IPS-20b (cell line): ENCODE measurements at regions not wholly inside any gene's neighbourhood (a gene's known extent, or its start where the extent isn't known, plus 50 kb on each side); places are given as distances from the start of the nearest gene placed in this dataset.

Source experiments
- H3K27ac ChIP-seq: one replicate; pipeline ENCODE4 v1.5.1; 2013; ENCODE audit warnings: low read length
- H3K27me3 ChIP-seq: 2 replicates; pipeline ENCODE4 v1.6.1; 2013; ENCODE audit warnings: mild to moderate bottlenecking, low read length, inconsistent platforms; ENCODE audit not compliant: insufficient read depth
- H3K36me3 ChIP-seq: 2 replicates; pipeline ENCODE4 v1.6.1; 2013; ENCODE audit warnings: low read depth, mild to moderate bottlenecking, inconsistent platforms, low read length, moderate library complexity; ENCODE audit not compliant: insufficient read depth
- H3K4me1 ChIP-seq: 2 replicates; pipeline ENCODE4 v1.6.1; 2013; ENCODE audit warnings: mild to moderate bottlenecking, control low read depth, inconsistent platforms, low read length, moderate library complexity; ENCODE audit not compliant: insufficient read depth
- H3K4me3 ChIP-seq: 2 replicates; pipeline ENCODE4 v1.5.1; 2013; ENCODE audit warnings: mild to moderate bottlenecking, low read length, inconsistent platforms
- H3K9ac ChIP-seq: 2 replicates; pipeline ENCODE4 v1.6.1; 2013; ENCODE audit warnings: low read depth, mild to moderate bottlenecking, inconsistent platforms, low read length, moderate library complexity
- H3K9me3 ChIP-seq: 2 replicates; pipeline ENCODE4 v1.6.1; 2013; ENCODE audit warnings: mild to moderate bottlenecking, low read depth, low read length, inconsistent platforms; ENCODE audit not compliant: insufficient read depth

- Histone ChIP-seq H3K36me3 (no peaks in the 10 kb centered on the region), H3K9ac (no peak overlapping the region), H3K9me3 (no peaks in the 10 kb centered on the region), H3K4me1 (no peaks in the 10 kb centered on the region), H3K27me3 (no peaks in the 10 kb centered on the region), H3K27ac (no peak overlapping the region), H3K4me3 (no peak overlapping the region)
Measured at GRCh38 chr18:75533950-75534349, 106.4 kb upstream of the SMIM21 start.

- Histone ChIP-seq H3K36me3 (no peaks in the 10 kb centered on the region), H3K9me3 (no peaks in the 10 kb centered on the region), H3K27ac (no peak overlapping the region), H3K4me3 (no peak overlapping the region), H3K27me3 (no peaks in the 10 kb centered on the region), H3K4me1 (no peaks in the 10 kb centered on the region), H3K9ac (no peak overlapping the region)
Measured at GRCh38 chr18:75533209-75533608, 105.7 kb upstream of the SMIM21 start.

- Histone ChIP-seq H3K9ac (no peak overlapping the region), H3K4me1 (no peaks in the 10 kb centered on the region), H3K27me3 (no peaks in the 10 kb centered on the region), H3K4me3 (no peak overlapping the region), H3K27ac (no peak overlapping the region), H3K9me3 (no peaks in the 10 kb centered on the region), H3K36me3 (no peaks in the 10 kb centered on the region)
Measured at GRCh38 chr18:75531851-75532459, 104.5 kb upstream of the SMIM21 start.

- Histone ChIP-seq H3K27me3 (no peaks in the 10 kb centered on the region), H3K9me3 (no peaks in the 10 kb centered on the region), H3K36me3 (no peaks in the 10 kb centered on the region), H3K4me3 (no peak overlapping the region), H3K27ac (no peak overlapping the region), H3K4me1 (no peaks in the 10 kb centered on the region), H3K9ac (no peak overlapping the region)
Measured at GRCh38 chr18:75531212-75531850, 103.8 kb upstream of the SMIM21 start.

- no peak overlapping the region for H3K4me3 ChIP-seq
- H3K4me1 ChIP-seq: no peaks in the 10 kb centered on the region
- no peaks in the 10 kb centered on the region for H3K27me3 ChIP-seq
- H3K27ac ChIP-seq: no peak overlapping the region
- H3K36me3 ChIP-seq: no peaks in the 10 kb centered on the region
- H3K9ac ChIP-seq: no peak overlapping the region
- H3K9me3 ChIP-seq: no peaks in the 10 kb centered on the region
Measured at GRCh38 chr18:75530566-75531211, 103.2 kb upstream of the SMIM21 start.

- no peak overlapping the region for H3K9ac ChIP-seq
- H3K4me1 ChIP-seq: no peaks in the 10 kb centered on the region
- no peaks in the 10 kb centered on the region for H3K9me3 ChIP-seq
- no peak overlapping the region for H3K27ac ChIP-seq
- H3K36me3 ChIP-seq: no peaks in the 10 kb centered on the region
- no peaks in the 10 kb centered on the region for H3K27me3 ChIP-seq
- no peak overlapping the region for H3K4me3 ChIP-seq
Measured at GRCh38 chr18:75530118-75530517, 102.6 kb upstream of the SMIM21 start.

GRCh38 chr18:75529394-75529793 is 101.9 kb upstream of the SMIM21 start:
- no peaks in the 10 kb centered on the region for H3K4me1 ChIP-seq
- no peak overlapping the region for H3K9ac ChIP-seq

GRCh38 chr18:75527848-75528685 is 100.6 kb upstream of the SMIM21 start:
- H3K9ac ChIP-seq: no peak overlapping the region

More at GRCh38 chr18:75529394-75529793, 101.9 kb upstream of the SMIM21 start:
- Histone ChIP-seq H3K27ac (no peak overlapping the region), H3K4me3 (no peak overlapping the region), H3K36me3 (no peaks in the 10 kb centered on the region), H3K9me3 (no peaks in the 10 kb centered on the region), H3K27me3 (no peaks in the 10 kb centered on the region)

GRCh38 chr18:75526038-75526437 is 98.5 kb upstream of the SMIM21 start:
- Histone ChIP-seq H3K4me1 (no peaks in the 10 kb centered on the region), H3K9ac (no peak overlapping the region), H3K27me3 (no peaks in the 10 kb centered on the region), H3K4me3 (no peak overlapping the region), H3K9me3 (no peaks in the 10 kb centered on the region), H3K27ac (no peak overlapping the region), H3K36me3 (no peaks in the 10 kb centered on the region)

More at GRCh38 chr18:75527848-75528685, 100.6 kb upstream of the SMIM21 start:
- no peak overlapping the region for H3K4me3 ChIP-seq
- no peaks in the 10 kb centered on the region for H3K27me3 ChIP-seq
- H3K9me3 ChIP-seq: no peaks in the 10 kb centered on the region
- no peaks in the 10 kb centered on the region for H3K36me3 ChIP-seq
- H3K27ac ChIP-seq: no peak overlapping the region
- H3K4me1 ChIP-seq: no peaks in the 10 kb centered on the region

- Histone ChIP-seq H3K9me3 (no peaks in the 10 kb centered on the region), H3K36me3 (no peaks in the 10 kb centered on the region), H3K4me3 (no peak overlapping the region), H3K4me1 (no peaks in the 10 kb centered on the region), H3K27me3 (no peaks in the 10 kb centered on the region), H3K27ac (no peak overlapping the region), H3K9ac (no peak overlapping the region)
Measured at GRCh38 chr18:75525331-75525730, 97.8 kb upstream of the SMIM21 start.

GRCh38 chr18:75524841-75525240 is 97.3 kb upstream of the SMIM21 start:
- H3K36me3 ChIP-seq: no peaks in the 10 kb centered on the region
- no peak overlapping the region for H3K4me3 ChIP-seq
- no peaks in the 10 kb centered on the region for H3K9me3 ChIP-seq
- no peak overlapping the region for H3K27ac ChIP-seq
- no peaks in the 10 kb centered on the region for H3K27me3 ChIP-seq
- no peaks in the 10 kb centered on the region for H3K4me1 ChIP-seq
- no peak overlapping the region for H3K9ac ChIP-seq
